ENCODE measurements at regions not wholly inside any gene's neighbourhood (a gene's known extent, or its start where the extent isn't known, plus 50 kb on each side); places are given as distances from the start of the nearest gene placed in this dataset.

- DNase-seq, result no peak
- no peaks in the 10 kb centered on the region for H3K27me3 ChIP-seq (ENCODE audit: control insufficient read depth, insufficient read depth, low read length)
- H3K36me3 ChIP-seq (replicated peaks; ENCODE audit: control insufficient read depth, insufficient read depth, low read length), result no peaks in the 10 kb centered on the region
- H3K4me3 ChIP-seq (ENCODE audit: insufficient read depth, low read depth, low read length), result no peak overlapping the region
Measured at GRCh38 chr7:13476881-13477444, 512.5 kb downstream of the ETV1 start.

GRCh38 chr7:13489386-13489785 is 500.1 kb downstream of the ETV1 start:
- Histone ChIP-seq H3K36me3 (replicated peaks; ENCODE audit: control insufficient read depth, insufficient read depth, low read length) (no peaks in the 10 kb centered on the region), H3K4me3 (ENCODE audit: insufficient read depth, low read depth, low read length) (no peak overlapping the region), H3K27me3 (ENCODE audit: control insufficient read depth, insufficient read depth, low read length) (no peaks in the 10 kb centered on the region)
- DNase-seq, result no peak

GRCh38 chr7:13496976-13497375 is 492.5 kb downstream of the ETV1 start:
- Histone ChIP-seq H3K36me3 (replicated peaks; ENCODE audit: control insufficient read depth, insufficient read depth, low read length) (no peaks in the 10 kb centered on the region), H3K4me3 (ENCODE audit: insufficient read depth, low read depth, low read length) (no peak overlapping the region), H3K27me3 (ENCODE audit: control insufficient read depth, insufficient read depth, low read length) (no peaks in the 10 kb centered on the region)
- DNase-seq, result no peak

GRCh38 chr7:13508586-13508985 is 480.9 kb downstream of the ETV1 start:
- no peak for DNase-seq
- H3K4me3 ChIP-seq (ENCODE audit: insufficient read depth, low read depth, low read length), result no peak overlapping the region
- no peaks in the 10 kb centered on the region for H3K27me3 ChIP-seq (ENCODE audit: control insufficient read depth, insufficient read depth, low read length)
- no peaks in the 10 kb centered on the region for H3K36me3 ChIP-seq (replicated peaks; ENCODE audit: control insufficient read depth, insufficient read depth, low read length)

GRCh38 chr7:13518738-13519137 is 470.7 kb downstream of the ETV1 start:
- no peak for DNase-seq
- no peak overlapping the region for H3K4me3 ChIP-seq (ENCODE audit: insufficient read depth, low read depth, low read length)

GRCh38 chr7:13524076-13524475 is 465.4 kb downstream of the ETV1 start:
- no peaks in the 10 kb centered on the region for H3K27me3 ChIP-seq (ENCODE audit: control insufficient read depth, insufficient read depth, low read length)
- H3K4me3 ChIP-seq (ENCODE audit: insufficient read depth, low read depth, low read length), result no peak overlapping the region
- DNase-seq, result no peak
- no peaks in the 10 kb centered on the region for H3K36me3 ChIP-seq (replicated peaks; ENCODE audit: control insufficient read depth, insufficient read depth, low read length)

More at GRCh38 chr7:13518738-13519137, 470.7 kb downstream of the ETV1 start:
- Histone ChIP-seq H3K36me3 (replicated peaks; ENCODE audit: control insufficient read depth, insufficient read depth, low read length) (no peaks in the 10 kb centered on the region), H3K27me3 (ENCODE audit: control insufficient read depth, insufficient read depth, low read length) (no peaks in the 10 kb centered on the region)

- H3K36me3 ChIP-seq (replicated peaks; ENCODE audit: control insufficient read depth, insufficient read depth, low read length), result no peaks in the 10 kb centered on the region
- no peaks in the 10 kb centered on the region for H3K27me3 ChIP-seq (ENCODE audit: control insufficient read depth, insufficient read depth, low read length)
- H3K4me3 ChIP-seq (ENCODE audit: insufficient read depth, low read depth, low read length), result no peak overlapping the region
- no peak for DNase-seq
Measured at GRCh38 chr7:13532028-13532753, 457.3 kb downstream of the ETV1 start.

GRCh38 chr7:13538669-13539068 is 450.8 kb downstream of the ETV1 start:
- Histone ChIP-seq H3K36me3 (replicated peaks; ENCODE audit: control insufficient read depth, insufficient read depth, low read length) (no peaks in the 10 kb centered on the region), H3K4me3 (ENCODE audit: insufficient read depth, low read depth, low read length) (no peak overlapping the region), H3K27me3 (ENCODE audit: control insufficient read depth, insufficient read depth, low read length) (no peaks in the 10 kb centered on the region)
- DNase-seq, result no peak

- DNase-seq, result no peak
- H3K27me3 ChIP-seq (ENCODE audit: control insufficient read depth, insufficient read depth, low read length), result no peaks in the 10 kb centered on the region
Measured at GRCh38 chr7:13540429-13540828, 449.0 kb downstream of the ETV1 start.

GRCh38 chr7:13541326-13541725 is 448.1 kb downstream of the ETV1 start:
- no peaks in the 10 kb centered on the region for H3K27me3 ChIP-seq (ENCODE audit: control insufficient read depth, insufficient read depth, low read length)
- no peaks in the 10 kb centered on the region for H3K36me3 ChIP-seq (replicated peaks; ENCODE audit: control insufficient read depth, insufficient read depth, low read length)
- no peak for DNase-seq
- H3K4me3 ChIP-seq (ENCODE audit: insufficient read depth, low read depth, low read length), result no peak overlapping the region

More at GRCh38 chr7:13540429-13540828, 449.0 kb downstream of the ETV1 start:
- Histone ChIP-seq H3K4me3 (ENCODE audit: insufficient read depth, low read depth, low read length) (no peak overlapping the region), H3K36me3 (replicated peaks; ENCODE audit: control insufficient read depth, insufficient read depth, low read length) (no peaks in the 10 kb centered on the region)

- no peak for DNase-seq
- H3K4me3 ChIP-seq (ENCODE audit: insufficient read depth, low read depth, low read length), result no peak overlapping the region
- no peaks in the 10 kb centered on the region for H3K27me3 ChIP-seq (ENCODE audit: control insufficient read depth, insufficient read depth, low read length)
- H3K36me3 ChIP-seq (replicated peaks; ENCODE audit: control insufficient read depth, insufficient read depth, low read length), result no peaks in the 10 kb centered on the region
Measured at GRCh38 chr7:13542451-13542850, 447.0 kb downstream of the ETV1 start.

GRCh38 chr7:13551503-13551902 is 438.0 kb downstream of the ETV1 start:
- no peaks in the 10 kb centered on the region for H3K27me3 ChIP-seq (ENCODE audit: control insufficient read depth, insufficient read depth, low read length)
- H3K4me3 ChIP-seq (ENCODE audit: insufficient read depth, low read depth, low read length), result no peak overlapping the region
- no peak for DNase-seq
- H3K36me3 ChIP-seq (replicated peaks; ENCODE audit: control insufficient read depth, insufficient read depth, low read length), result no peaks in the 10 kb centered on the region

GRCh38 chr7:13560441-13560840 is 429.0 kb downstream of the ETV1 start:
- H3K36me3 ChIP-seq (replicated peaks; ENCODE audit: control insufficient read depth, insufficient read depth, low read length), result no peaks in the 10 kb centered on the region
- no peak for DNase-seq
- no peaks in the 10 kb centered on the region for H3K27me3 ChIP-seq (ENCODE audit: control insufficient read depth, insufficient read depth, low read length)
- H3K4me3 ChIP-seq (ENCODE audit: insufficient read depth, low read depth, low read length), result no peak overlapping the region

- Histone ChIP-seq H3K36me3 (replicated peaks; ENCODE audit: control insufficient read depth, insufficient read depth, low read length) (no peaks in the 10 kb centered on the region), H3K27me3 (ENCODE audit: control insufficient read depth, insufficient read depth, low read length) (no peaks in the 10 kb centered on the region), H3K4me3 (ENCODE audit: insufficient read depth, low read depth, low read length) (no peak overlapping the region)
- DNase-seq, result no peak
Measured at GRCh38 chr7:13563257-13563656, 426.2 kb downstream of the ETV1 start.

- DNase-seq, result no peak
- no peaks in the 10 kb centered on the region for H3K27me3 ChIP-seq (ENCODE audit: control insufficient read depth, insufficient read depth, low read length)
- no peaks in the 10 kb centered on the region for H3K36me3 ChIP-seq (replicated peaks; ENCODE audit: control insufficient read depth, insufficient read depth, low read length)
- no peak overlapping the region for H3K4me3 ChIP-seq (ENCODE audit: insufficient read depth, low read depth, low read length)
Measured at GRCh38 chr7:13563680-13564079, 425.8 kb downstream of the ETV1 start.

Measured in H7 (cell line).